ENCODE measurements at regions not wholly inside any gene's neighbourhood (a gene's known extent, or its start where the extent isn't known, plus 50 kb on each side); places are given as distances from the start of the nearest gene placed in this dataset.

DNA sequence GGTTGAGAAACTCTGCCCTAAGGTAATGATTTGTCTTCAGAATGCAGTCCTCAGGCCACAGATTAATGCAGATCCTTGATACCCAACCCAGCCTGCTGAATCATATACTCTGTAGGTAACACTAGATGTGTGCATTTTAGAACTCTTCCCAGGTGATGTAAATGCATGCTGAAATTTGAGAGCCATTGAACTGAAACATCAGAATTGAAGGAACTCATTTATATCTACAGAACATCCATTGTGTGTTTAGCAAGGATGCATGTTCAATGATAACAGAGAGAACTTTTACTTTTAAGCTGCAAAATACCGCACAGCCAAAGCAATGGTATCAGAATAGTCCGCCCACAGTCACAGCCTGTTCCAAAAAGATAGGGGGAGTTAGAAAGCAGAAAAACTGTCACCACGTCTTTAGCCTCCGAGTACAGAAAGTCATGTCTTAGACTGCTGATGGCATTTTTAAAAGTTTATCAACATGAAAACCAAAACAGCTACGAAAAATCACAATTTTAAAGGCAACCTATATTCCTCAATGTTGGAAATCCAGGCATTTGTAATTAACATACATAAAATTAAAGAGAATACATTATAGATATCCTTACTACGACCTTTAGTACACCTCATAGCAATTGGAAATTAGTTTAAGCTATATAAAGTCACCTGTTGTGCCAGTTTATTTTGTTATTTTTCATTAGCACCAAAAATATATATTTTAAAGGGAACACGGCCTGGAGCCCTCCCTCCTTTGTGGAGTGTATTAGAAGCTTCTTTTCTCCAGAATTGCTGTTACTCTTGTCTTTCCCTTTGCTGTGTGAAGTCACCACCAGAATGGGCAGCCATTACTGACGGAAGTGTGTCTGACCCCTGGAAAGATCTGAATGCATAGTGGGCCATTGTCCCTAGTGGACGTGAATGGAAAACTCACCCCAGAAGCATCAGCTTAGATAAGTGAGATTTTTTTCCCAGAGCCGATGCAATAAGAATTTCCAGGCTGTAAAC lies 65.8 kb upstream of the PRKAR2B start:
- H3K4me3 Mint-ChIP-seq = no peak overlapping the region
- TF ChIP-seq, protein P1, sequence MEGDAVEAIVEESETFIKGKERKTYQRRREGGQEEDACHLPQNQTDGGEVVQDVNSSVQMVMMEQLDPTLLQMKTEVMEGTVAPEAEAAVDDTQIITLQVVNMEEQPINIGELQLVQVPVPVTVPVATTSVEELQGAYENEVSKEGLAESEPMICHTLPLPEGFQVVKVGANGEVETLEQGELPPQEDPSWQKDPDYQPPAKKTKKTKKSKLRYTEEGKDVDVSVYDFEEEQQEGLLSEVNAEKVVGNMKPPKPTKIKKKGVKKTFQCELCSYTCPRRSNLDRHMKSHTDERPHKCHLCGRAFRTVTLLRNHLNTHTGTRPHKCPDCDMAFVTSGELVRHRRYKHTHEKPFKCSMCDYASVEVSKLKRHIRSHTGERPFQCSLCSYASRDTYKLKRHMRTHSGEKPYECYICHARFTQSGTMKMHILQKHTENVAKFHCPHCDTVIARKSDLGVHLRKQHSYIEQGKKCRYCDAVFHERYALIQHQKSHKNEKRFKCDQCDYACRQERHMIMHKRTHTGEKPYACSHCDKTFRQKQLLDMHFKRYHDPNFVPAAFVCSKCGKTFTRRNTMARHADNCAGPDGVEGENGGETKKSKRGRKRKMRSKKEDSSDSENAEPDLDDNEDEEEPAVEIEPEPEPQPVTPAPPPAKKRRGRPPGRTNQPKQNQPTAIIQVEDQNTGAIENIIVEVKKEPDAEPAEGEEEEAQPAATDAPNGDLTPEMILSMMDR (IDR thresholded peaks at IDR 0.05) = no peak
- no peaks in the 10 kb centered on the region for H3K27me3 ChIP-seq (ENCODE audit: control insufficient read depth, insufficient read depth, low read length)
- no peaks in the 10 kb centered on the region for H3K36me3 Mint-ChIP-seq
- DNase-seq (no peak), ATAC-seq (no peak)
- peaks cover 0 to 5% of the 10 kb centered on the region in 2 donors for H3K27me3 Mint-ChIP-seq (ENCODE audit: low read depth in 2 of 2)
- intact Hi-C loops (cut with micrococcal nuclease) = no loop called here
- 84% methylated on average over 7 of the region's 10 CpGs for WGBS (ENCODE audit: insufficient coverage)
- H3K36me3 ChIP-seq (ENCODE audit: control insufficient read depth, insufficient read depth, low read length) = no peaks in the 10 kb centered on the region
- no peak overlapping the region for H3K4me3 ChIP-seq (ENCODE audit: low read length)
- H3K4me1 Mint-ChIP-seq = no peaks in the 10 kb centered on the region
- H3K27ac Mint-ChIP-seq = no peak overlapping the region
- H3K27ac ChIP-seq (ENCODE audit: low read length) = no peak overlapping the region
- no peaks in the 10 kb centered on the region for H3K4me1 ChIP-seq (ENCODE audit: control insufficient read depth, insufficient read depth, low read length)
- H3K9me3 Mint-ChIP-seq = no peaks in the 10 kb centered on the region
- H3K9me3 ChIP-seq (ENCODE audit: control insufficient read depth, insufficient read depth, low read length) = no peaks in the 10 kb centered on the region

DNA sequence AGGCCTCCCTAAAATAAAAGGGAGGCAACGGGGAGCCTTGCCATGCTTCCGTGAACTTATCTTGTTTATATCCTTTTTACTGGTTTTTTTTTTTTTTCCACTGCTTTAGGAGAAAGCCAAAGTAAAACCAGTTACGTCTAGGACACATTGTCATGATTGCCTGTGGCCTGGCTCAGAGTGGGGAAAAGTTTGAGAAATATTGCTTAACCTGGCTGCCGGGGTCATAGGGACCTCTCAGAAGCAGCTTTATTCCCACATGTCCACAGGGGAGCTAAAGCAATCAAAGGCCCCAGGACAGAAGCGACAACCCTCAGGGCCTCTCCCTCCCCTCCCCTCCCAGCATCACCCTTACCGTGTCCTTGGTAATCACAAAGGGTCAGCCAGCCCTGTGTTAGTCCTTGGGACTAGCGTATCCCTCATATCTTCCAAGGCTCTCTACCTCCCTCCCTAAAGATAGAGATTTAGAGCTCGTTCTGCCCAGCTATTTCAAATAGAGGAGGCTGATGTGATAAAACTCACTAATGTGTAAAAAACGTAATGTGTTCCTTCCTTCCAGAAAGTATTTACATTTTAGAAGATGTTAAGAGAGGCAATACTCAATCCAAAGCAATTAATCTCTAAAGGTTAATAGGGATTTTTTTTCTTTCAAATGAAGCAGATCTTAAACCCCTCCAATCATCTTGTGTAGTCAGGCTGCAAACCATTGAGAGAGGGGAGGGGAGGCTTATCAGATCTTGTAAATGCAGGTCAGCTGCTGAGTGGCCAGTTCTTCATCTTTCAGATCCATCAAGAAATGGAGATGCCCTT lies 64.8 kb upstream of the PRKAR2B start:
- H3K4me3 Mint-ChIP-seq = no peak overlapping the region
- no peak overlapping the region for H3K27ac ChIP-seq (ENCODE audit: low read length)
- no peaks in the 10 kb centered on the region for H3K36me3 Mint-ChIP-seq
- H3K4me3 ChIP-seq (ENCODE audit: low read length) = no peak overlapping the region
- TF ChIP-seq, protein P1 (IDR thresholded peaks at IDR 0.05) = no peak
- H3K9me3 Mint-ChIP-seq = no peaks in the 10 kb centered on the region
- intact Hi-C loops (cut with micrococcal nuclease) = no loop called here
- ATAC-seq (no peak), DNase-seq (no peak)
- no peaks in the 10 kb centered on the region for H3K36me3 ChIP-seq (ENCODE audit: control insufficient read depth, insufficient read depth, low read length)
- H3K27me3 Mint-ChIP-seq (ENCODE audit: low read depth in 2 of 2) = peaks cover 0 to 5% of the 10 kb centered on the region in 2 donors
- H3K9me3 ChIP-seq (ENCODE audit: control insufficient read depth, insufficient read depth, low read length) = no peaks in the 10 kb centered on the region
- no peaks in the 10 kb centered on the region for H3K4me1 Mint-ChIP-seq
- 90% methylated on average over 7 of the region's 9 CpGs for whole genome bisulfite sequencing (ENCODE audit: insufficient coverage)
- H3K27ac Mint-ChIP-seq = no peak overlapping the region
- H3K4me1 ChIP-seq (ENCODE audit: control insufficient read depth, insufficient read depth, low read length) = no peaks in the 10 kb centered on the region
- no peaks in the 10 kb centered on the region for H3K27me3 ChIP-seq (ENCODE audit: control insufficient read depth, insufficient read depth, low read length)

DNA sequence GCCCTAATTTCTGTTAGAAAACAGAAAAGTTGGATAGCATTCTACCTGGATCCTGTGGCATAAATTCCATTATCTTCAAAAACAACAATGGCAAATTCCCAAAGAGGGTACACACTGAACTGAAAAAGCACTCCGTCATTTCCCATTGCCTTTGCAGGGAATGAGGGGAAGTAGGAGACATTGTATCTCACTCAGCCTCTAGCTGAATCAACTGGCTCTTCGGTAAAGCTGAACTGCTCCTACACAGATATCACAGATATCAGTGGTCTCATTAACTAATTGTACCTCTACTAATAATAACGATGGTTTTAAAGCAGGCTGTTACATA lies 64.2 kb upstream of the PRKAR2B start:
- Mint-ChIP-seq H3K27ac (no peak overlapping the region), H3K4me1 (no peaks in the 10 kb centered on the region), H3K4me3 (no peak overlapping the region), H3K36me3 (no peaks in the 10 kb centered on the region), H3K27me3 (ENCODE audit: low read depth in 2 of 2) (peaks cover 0 to 5% of the 10 kb centered on the region in 2 donors), H3K9me3 (no peaks in the 10 kb centered on the region)
- TF ChIP-seq, protein P1 (IDR thresholded peaks at IDR 0.05) = no peak
- intact Hi-C loops (cut with micrococcal nuclease) = no loop called here
- no peak overlapping the region for H3K4me3 ChIP-seq (ENCODE audit: low read length)
- no peaks in the 10 kb centered on the region for H3K36me3 ChIP-seq (ENCODE audit: control insufficient read depth, insufficient read depth, low read length)
- no peaks in the 10 kb centered on the region for H3K27me3 ChIP-seq (ENCODE audit: control insufficient read depth, insufficient read depth, low read length)
- ATAC-seq (no peak), DNase-seq (no peak)
- no peak overlapping the region for H3K27ac ChIP-seq (ENCODE audit: low read length)
- H3K9me3 ChIP-seq (ENCODE audit: control insufficient read depth, insufficient read depth, low read length) = no peaks in the 10 kb centered on the region
- H3K4me1 ChIP-seq (ENCODE audit: control insufficient read depth, insufficient read depth, low read length) = no peaks in the 10 kb centered on the region
- 100% methylated on average over 1 of the region's 3 CpGs for WGBS (ENCODE audit: insufficient coverage)
